HepG2 (cell line): ENCODE measurements at regions not wholly inside any gene's neighbourhood (a gene's known extent, or its start where the extent isn't known, plus 50 kb on each side); places are given as distances from the start of the nearest gene placed in this dataset.
A peak's percentile ranks its signal among the peaks of the same experiment; 100 is the strongest.

Experiments used
- ATF7 ChIP-seq, 2 experiments: fragments of 450-650 bp in 1 of 2; sonication (generic) in 1 of 2; formaldehyde crosslinking in 1 of 2; IDR thresholded peaks; 2 replicates each; pipeline versions ENCODE4 v1.4.0 to v1.6.1; 2016 to 2020; ENCODE audit warnings: antibody characterized with exemption in 1 of 2, mild to moderate bottlenecking in 1 of 2, missing genetic modification reagents in 1 of 2
- CBX2 ChIP-seq, 2 experiments: fragments of 200-600 bp in 1 of 2; sonication (generic); formaldehyde crosslinking in 1 of 2; IDR thresholded peaks; 2 replicates each; pipeline versions ENCODE4 v1.7.0 to v1.8.1; 2018 to 2022; ENCODE audit warnings: low read depth in 2 of 2, low read length in 1 of 2, mild to moderate bottlenecking in 1 of 2, missing genetic modification reagents in 1 of 2
- DDIT3 ChIP-seq: sonication (generic); formaldehyde crosslinking; IDR thresholded peaks from 2 replicates; pipeline ENCODE4 v1.4.0; 2020; ENCODE audit warnings: mild to moderate bottlenecking, missing genetic modification reagents
- FOXO1 ChIP-seq: sonication (generic); formaldehyde crosslinking; IDR thresholded peaks from 2 replicates; pipeline ENCODE4 v1.4.0; 2020; ENCODE audit warnings: missing genetic modification reagents
- GMEB2 ChIP-seq: IDR thresholded peaks from 2 replicates; pipeline ENCODE4 v1.6.1; 2016; ENCODE audit warnings: missing biosample characterization, missing genetic modification reagents, low read depth
- HDAC2 ChIP-seq: sonication (generic); formaldehyde crosslinking; IDR thresholded peaks from 2 replicates; pipeline ENCODE4 v1.4.0; 2020; ENCODE audit warnings: missing genetic modification reagents
- HMGXB4 ChIP-seq, 2 experiments: sonication (generic) in 1 of 2; formaldehyde crosslinking in 1 of 2; IDR thresholded peaks; 2 replicates each; pipeline versions ENCODE4 v1.4.0 to v1.6.1; 2018 to 2020; ENCODE audit warnings: missing genetic modification reagents in 2 of 2, borderline replicate concordance in 1 of 2, low read depth in 1 of 2, mild to moderate bottlenecking in 1 of 2, missing biosample characterization in 1 of 2
- JUN ChIP-seq: sonication (generic); formaldehyde crosslinking; IDR thresholded peaks from 2 replicates; pipeline ENCODE4 v1.4.0; 2020; ENCODE audit warnings: mild to moderate bottlenecking, missing genetic modification reagents
- KLF11 ChIP-seq: IDR thresholded peaks from 2 replicates; pipeline ENCODE4 v1.6.1; 2016; ENCODE audit warnings: missing compliant biosample characterization
- MXD3 ChIP-seq: IDR thresholded peaks from 2 replicates; pipeline ENCODE4 v1.6.1; 2016; ENCODE audit warnings: mild to moderate bottlenecking, missing biosample characterization, missing genetic modification reagents
- PCBP2 ChIP-seq: fragments of 200-400 bp; formaldehyde crosslinking; optimal IDR thresholded peaks from 2 replicates; pipeline ENCODE3; 2018; ENCODE audit warnings: low read length, low read depth; ENCODE audit not compliant: poor library complexity, severe bottlenecking
- RXRB ChIP-seq: IDR thresholded peaks from 2 replicates; pipeline ENCODE4 v1.6.1; 2016; ENCODE audit warnings: borderline replicate concordance, missing genetic modification reagents, missing compliant biosample characterization
- SALL1 ChIP-seq: sonication (generic); formaldehyde crosslinking; IDR thresholded peaks from 2 replicates; pipeline ENCODE4 v1.8.0; 2022; ENCODE audit warnings: mild to moderate bottlenecking, missing genetic modification reagents
- SIN3A ChIP-seq: IDR thresholded peaks from 2 replicates; pipeline ENCODE4 v1.6.1; 2011; ENCODE audit warnings: low read depth, mild to moderate bottlenecking, control low read depth, low read length, borderline replicate concordance
- SP1 ChIP-seq, 2 experiments: fragments of 450-650 bp in 1 of 2; sonication (generic) in 1 of 2; formaldehyde crosslinking in 1 of 2; IDR thresholded peaks; 2 replicates each; pipeline versions ENCODE4 v1.4.0 to v1.6.1; 2016 to 2020; ENCODE audit warnings: missing genetic modification reagents in 1 of 2
- TFAP4 ChIP-seq: sonication (generic); IDR thresholded peaks from 2 replicates; pipeline ENCODE4 v1.6.1; 2016; ENCODE audit warnings: low read depth, borderline replicate concordance
- TIGD3 ChIP-seq: sonication (generic); formaldehyde crosslinking; IDR thresholded peaks from 2 replicates; pipeline ENCODE4 v1.5.1; 2020; ENCODE audit warnings: mild to moderate bottlenecking, missing genetic modification reagents, borderline replicate concordance
- ZBTB7B ChIP-seq: sonication (generic); formaldehyde crosslinking; IDR thresholded peaks from 2 replicates; pipeline ENCODE4 v1.4.0; 2020; ENCODE audit warnings: missing genetic modification reagents
- ZFP82 ChIP-seq: sonication (generic); formaldehyde crosslinking; IDR thresholded peaks from 2 replicates; pipeline ENCODE4 v1.5.1; 2020; ENCODE audit warnings: mild to moderate bottlenecking, missing genetic modification reagents, borderline replicate concordance
- ZNF121 ChIP-seq: sonication (generic); formaldehyde crosslinking; IDR thresholded peaks from 2 replicates; pipeline ENCODE4 v1.5.0; 2020; ENCODE audit warnings: mild to moderate bottlenecking, missing genetic modification reagents
- ZNF296 ChIP-seq: sonication (generic); formaldehyde crosslinking; conservative IDR thresholded peaks from 2 replicates; pipeline ENCODE4 v1.5.0; 2020; ENCODE audit warnings: mild to moderate bottlenecking, missing genetic modification reagents
- ZNF343 ChIP-seq: sonication (generic); formaldehyde crosslinking; IDR thresholded peaks from 2 replicates; pipeline ENCODE4 v1.4.0; 2020; ENCODE audit warnings: mild to moderate bottlenecking, missing genetic modification reagents
- ZNF468 ChIP-seq: sonication (generic); formaldehyde crosslinking; IDR thresholded peaks from 2 replicates; pipeline ENCODE4 v1.8.0; 2022; ENCODE audit warnings: mild to moderate bottlenecking, moderate library complexity, missing genetic modification reagents

GRCh38 chr2:61763605-61764034 lies 90.2 kb downstream of the FAM161A start (continued):
- TF ChIP-seq CBX2 (IDR thresholded peaks at IDR 0.05; ENCODE audit: low read depth, low read length) (no peak), CBX2 (CRISPR knock-in tag; IDR thresholded peaks at IDR 0.05; ENCODE audit: low read depth) (no peak), MXD3 (0 out of 2 replicates have a peak, but pooled peaks have one; percentile 13), SIN3A (0 out of 2 replicates have a peak, but pooled peaks have one; percentile 6), TIGD3 (CRISPR knock-in tag) (0 out of 2 replicates have a peak, but pooled peaks have one; percentile 23), KLF11 (CRISPR knock-in tag) (peak; percentile 54; the same call in 1 of the 2 replicates), ZFP82 (CRISPR knock-in tag) (no peak), ATF7 (IDR thresholded peaks at IDR 0.05) (no peak), ATF7 (CRISPR knock-in tag; IDR thresholded peaks at IDR 0.05) (no peak), ZNF343 (CRISPR knock-in tag) (no peak), ZNF121 (CRISPR knock-in tag) (no peak), ZBTB7B (peak; percentile 50; the same call in 1 of the 2 replicates), FOXO1 (CRISPR knock-in tag) (no peak), SP1 (IDR thresholded peaks at IDR 0.05) (no peak), SP1 (CRISPR knock-in tag; IDR thresholded peaks at IDR 0.05) (no peak), RXRB (CRISPR knock-in tag) (0 out of 2 replicates have a peak, but pooled peaks have one; percentile 15), SALL1 (CRISPR knock-in tag) (peak; percentile 57), DDIT3 (0 out of 2 replicates have a peak, but pooled peaks have one; percentile 62), JUN (CRISPR knock-in tag) (no peak), TFAP4 (peak; percentile 9; the same call in 1 of the 2 replicates), HDAC2 (CRISPR knock-in tag) (0 out of 2 replicates have a peak, but pooled peaks have one; percentile 13), ZNF296 (CRISPR knock-in tag) (no peak), ZNF468 (CRISPR knock-in tag) (0 out of 2 replicates have a peak, but pooled peaks have one; percentile 59), HMGXB4 (CRISPR knock-in tag; IDR thresholded peaks at IDR 0.05; ENCODE audit: borderline replicate concordance in 1 of 2, low read depth in 1 of 2) (peak; percentile 32 to 89; a peak in 2 of 4 replicates), PCBP2 (no peak), GMEB2 (CRISPR knock-in tag) (no peak)
